NOMO-1 treated with dmso at 0.1 percent for 144 hours (cell line): ENCODE measurements at regions not wholly inside any gene's neighbourhood (a gene's known extent, or its start where the extent isn't known, plus 50 kb on each side); places are given as distances from the start of the nearest gene placed in this dataset.
"Not testable (repeated sequence)": the region's sequence is repeated elsewhere in the genome, so short reads cannot be mapped to it uniquely, and the experiment has no call there.

Source experiments
- DNase-seq: peaks from one replicate; lab custom pipeline; 2025; ENCODE audit not compliant: unreplicated experiment; lab: John Stamatoyannopoulos, UW

DNA sequence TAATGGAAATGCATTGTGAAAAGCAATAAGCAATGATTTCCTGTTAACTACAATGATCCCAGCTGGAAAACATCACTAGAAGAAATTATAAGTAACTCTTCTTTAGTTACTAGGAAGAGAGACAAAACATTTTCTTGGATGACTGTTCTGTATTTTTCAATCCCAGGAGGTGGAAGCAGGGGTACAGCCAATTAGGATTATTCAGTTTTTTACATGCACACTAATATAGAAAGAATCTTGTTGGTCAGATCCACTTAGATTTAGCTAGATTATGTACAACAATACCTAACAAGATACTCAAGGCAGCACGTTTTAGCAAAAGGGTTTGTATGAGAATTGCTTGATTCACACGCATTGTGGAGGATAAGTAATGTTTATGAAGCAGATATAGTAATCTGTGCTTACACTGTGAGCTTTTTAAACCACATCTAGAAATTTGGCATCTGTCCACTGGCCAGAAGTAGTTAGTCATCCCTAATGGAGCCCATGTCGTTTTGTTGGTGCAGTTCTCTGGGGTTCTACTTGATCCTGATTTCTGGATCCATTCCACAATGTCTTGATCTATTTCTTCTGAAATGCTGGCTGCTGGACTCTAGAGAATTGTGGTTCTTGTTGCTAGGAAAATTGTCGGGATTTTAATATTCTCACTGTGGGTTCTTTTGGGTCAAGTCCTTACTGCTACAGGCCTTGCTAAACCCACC is 199.7 kb downstream of the ADCYAP1 start:
- no peak for DNase-seq

DNA sequence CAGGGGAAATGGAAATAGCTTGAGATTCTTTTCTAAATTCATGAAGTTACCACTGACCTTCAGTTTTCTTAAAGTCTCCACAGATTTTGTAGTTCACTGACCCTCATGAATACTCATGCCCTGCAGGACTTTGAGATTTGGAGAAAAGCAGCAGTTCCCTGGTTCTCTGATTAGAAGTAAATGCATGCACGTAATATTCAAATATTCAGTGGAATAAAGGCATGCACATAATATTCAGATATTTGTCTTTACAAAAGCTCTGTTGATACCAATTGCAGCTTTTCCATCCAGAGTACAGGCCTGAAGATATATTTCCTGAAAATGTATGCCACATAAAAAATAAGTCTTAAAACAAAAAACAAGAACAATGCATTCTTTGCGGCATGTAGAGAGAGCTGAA is 219.8 kb downstream of the ADCYAP1 start:
- no peak for DNase-seq

DNA sequence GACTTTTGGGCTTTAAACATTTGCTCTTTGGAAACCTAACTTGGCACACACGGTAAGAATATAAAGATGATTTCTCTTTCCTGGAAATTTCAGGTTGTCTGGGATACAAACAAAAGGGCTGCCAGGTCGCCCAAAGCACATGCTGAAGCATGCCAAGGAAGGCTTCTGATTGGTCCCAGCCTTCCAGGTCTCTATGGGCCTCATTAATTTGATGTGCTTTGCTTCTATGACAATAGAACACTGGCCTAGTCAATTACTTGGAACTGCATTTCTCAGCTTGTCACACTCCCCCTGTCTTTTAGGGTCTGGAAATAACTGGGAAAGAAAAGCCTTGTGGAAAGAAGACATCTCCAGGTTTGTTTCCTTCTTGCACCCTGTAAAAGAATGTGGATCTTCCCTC is 228.9 kb downstream of the ADCYAP1 start:
- DNase-seq: no peak

DNA sequence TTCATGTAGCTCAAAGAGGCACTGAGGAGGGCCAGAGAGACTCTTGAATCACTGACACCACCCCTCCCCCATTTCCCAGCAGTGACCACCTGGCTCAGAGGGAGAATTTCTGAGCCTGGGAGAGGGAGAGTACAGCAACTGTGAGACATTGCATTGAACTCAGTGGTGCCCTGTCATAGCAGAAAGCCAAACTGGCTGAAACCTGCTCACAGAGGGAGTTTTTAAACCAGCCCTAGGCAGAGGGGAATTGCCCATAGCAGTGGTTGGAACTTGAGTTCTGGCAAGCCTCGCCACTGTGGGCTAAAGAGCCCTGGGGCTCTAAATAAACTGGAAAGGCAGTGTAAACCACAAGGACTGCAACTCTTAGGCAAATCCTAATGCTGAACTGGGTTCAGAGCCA is 243.1 kb downstream of the ADCYAP1 start:
- no peak for DNase-seq

DNA sequence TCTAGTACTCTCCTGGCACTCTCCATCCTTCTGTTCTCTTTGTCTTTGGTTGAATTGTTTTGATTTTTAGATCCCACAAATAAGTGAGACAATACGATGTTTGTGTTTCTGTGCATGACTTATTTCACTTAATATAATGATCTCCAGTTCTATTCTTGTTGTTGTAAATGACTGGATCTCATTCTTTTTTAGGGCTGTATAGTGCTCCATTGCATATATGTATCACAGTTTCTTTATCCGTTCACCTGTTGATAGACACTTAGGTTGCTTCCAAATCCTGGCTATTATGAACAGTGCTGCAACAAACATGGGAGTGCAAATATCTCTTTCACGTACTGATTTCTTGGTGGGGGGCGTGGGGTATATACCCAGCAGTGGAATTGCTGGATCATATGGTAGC is 245.0 kb downstream of the ADCYAP1 start:
- no peak for DNase-seq

DNA sequence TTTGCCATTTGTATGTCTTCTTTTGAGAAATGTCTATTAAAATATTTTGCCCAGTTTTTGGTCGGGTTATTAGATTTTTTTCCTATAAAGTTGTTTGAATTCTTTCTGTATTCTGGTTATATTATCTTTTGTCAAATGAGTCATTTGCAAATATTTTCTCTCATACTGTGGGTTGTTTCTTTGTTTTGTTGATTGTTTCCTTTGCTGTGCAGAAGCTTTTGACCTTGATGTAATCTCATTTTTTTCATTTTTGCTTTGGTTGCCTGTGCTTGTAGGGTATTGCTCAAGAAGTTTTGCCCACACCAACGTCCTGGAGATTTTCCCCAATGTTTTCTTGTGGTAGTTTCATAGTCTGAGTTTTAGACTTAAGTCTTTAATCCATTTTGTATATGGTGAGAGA is 245.7 kb downstream of the ADCYAP1 start:
- no peak for DNase-seq

DNA sequence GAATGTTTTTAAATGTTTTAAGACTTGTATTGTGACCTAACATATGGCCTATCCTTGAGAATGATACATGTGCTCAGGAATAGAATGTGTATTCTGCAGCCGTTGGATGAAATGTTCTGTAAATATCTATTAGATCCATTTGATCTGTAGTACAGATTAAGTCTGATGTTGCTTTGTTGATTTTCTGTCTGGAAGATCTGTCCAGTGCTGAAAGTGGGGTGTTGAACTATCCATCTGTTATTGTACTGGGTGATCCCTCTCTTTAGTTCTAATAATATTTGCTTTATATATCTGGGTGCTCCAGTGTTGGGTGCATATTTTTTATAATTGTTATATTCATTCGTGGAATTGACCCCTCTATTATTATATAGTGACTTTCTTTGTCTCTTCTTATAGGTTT is 248.3 kb downstream of the ADCYAP1 start:
- DNase-seq: not testable (repeated sequence)

DNA sequence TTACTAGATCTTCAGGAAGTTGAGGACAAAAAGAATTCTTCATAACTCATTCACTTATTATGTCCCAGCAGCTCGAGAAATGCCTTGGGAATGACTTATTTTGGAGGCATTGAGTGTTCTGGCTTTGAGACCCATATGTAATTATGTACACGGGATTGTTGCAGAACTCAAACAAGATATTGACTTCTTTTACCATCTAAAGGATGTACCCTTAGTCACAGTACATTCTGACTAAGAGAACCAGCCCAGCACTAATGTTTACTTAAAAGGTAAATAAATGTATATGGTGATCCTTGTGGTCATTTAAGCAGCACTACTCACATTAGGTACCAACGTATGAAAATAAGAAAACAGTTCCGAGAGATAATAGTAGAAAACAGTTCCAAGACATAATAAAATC is 268.9 kb downstream of the ADCYAP1 start:
- DNase-seq: no peak

DNA sequence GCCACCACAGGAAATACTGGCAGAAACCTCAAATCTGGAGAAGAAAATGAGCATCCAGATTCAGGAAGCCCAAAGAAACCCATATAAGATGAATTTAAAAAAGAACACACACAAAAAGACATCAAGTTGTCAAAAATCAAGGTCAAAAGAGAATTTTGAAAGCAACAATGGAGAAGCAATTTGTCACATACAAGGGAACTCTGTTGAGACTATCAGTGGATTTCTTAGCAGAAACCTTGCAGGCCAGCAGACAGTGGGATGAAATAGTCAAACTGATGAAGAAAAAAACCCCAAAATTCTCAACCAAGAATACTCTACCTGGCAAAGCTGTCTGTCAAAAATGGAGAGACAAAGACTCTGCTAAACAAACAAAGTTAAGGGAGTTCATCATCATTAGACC is 272.6 kb downstream of the ADCYAP1 start:
- no peak for DNase-seq

DNA sequence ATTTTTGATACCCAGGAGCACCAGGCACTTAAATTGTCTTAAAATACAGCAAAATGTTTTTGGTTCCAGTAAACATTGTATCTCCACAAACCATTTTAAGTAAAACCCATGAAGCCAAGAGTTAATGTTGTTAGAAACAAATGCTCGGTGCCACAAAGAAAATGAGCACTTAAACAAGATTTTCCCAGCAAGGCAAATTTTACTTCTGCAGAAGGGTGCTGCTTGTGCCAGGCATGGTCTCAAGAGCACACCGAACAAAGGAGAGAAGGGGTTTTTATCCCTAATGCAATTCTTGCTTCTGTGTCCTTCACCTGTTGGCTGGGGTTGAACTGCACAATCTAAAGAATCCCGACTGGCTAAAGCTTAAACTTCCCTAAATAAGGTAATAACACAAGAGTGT is 286.7 kb downstream of the ADCYAP1 start:
- no peak for DNase-seq

DNA sequence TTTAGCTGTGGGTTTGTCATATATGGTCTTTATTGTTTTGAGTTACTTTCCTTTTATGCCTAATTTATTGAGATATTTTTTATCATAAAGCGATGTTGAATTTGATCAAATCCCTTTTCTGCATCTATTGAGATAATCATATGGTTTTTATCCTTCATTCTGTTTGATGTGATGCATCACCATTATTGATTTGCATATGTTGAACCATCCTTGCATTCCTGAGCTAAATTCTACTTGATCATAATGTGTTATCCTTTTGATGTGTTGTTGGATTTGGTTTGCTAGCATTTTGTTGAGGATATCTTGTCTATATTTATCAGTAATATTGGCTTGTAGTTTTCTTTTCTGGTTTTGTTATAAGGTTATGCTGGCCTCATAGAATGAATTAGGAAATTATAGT is 308.5 kb downstream of the ADCYAP1 start:
- no peak for DNase-seq

DNA sequence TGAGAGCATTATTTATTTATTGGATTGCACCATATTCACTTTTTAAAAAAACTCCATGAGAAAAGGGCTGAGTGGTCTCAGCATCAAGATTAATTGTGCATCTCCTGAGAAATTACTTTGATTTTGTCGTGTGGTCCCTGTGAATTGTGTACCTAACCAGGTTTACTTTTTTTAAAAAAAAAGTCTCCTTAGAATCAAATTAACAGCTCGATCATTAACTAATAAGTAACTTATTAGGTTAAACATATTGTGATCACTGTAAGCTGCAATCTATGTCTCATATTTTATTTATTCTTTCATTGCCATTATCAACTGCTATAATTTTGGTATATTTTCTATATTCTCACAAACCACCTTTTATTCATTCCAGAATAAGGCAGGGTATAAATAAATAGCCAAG is 318.2 kb downstream of the ADCYAP1 start:
- no peak for DNase-seq

DNA sequence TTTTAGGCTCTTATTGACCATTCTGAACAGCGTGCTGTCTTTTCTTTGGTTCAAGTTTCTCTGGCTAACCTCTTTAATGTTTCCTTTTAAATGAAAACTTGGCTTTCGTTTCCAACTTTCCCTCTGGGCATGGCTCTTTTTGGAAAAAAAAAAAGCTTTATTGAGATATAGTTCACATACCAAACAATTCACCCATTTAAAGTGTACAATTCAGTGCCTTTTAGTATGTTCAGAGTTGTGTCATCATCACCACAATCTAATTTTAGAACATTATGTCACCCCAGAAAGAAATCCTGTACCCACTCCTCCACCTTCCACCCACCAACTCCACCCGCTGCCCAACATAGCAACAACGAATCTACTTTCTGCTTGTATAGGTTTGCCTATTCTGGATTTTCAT is 322.4 kb downstream of the ADCYAP1 start:
- DNase-seq: no peak

DNA sequence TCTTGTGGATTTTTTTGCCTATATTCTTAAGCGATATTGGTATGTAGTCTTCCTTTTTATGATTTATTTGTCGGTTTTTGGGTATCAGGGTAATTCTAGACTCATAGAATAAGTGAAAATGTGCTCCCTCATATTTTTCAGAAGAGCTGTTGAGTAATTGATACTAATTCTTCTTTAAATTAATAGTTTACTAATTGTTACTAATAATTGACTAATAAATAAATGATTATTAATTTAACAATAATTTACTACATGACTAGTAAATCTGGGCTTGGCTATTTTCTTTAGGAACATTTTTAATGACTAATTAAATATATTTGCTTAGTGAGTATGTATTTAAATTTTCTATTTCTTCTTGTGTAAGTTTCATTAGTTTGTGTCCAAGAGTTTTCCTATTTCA is 325.0 kb downstream of the ADCYAP1 start:
- DNase-seq: no peak

DNA sequence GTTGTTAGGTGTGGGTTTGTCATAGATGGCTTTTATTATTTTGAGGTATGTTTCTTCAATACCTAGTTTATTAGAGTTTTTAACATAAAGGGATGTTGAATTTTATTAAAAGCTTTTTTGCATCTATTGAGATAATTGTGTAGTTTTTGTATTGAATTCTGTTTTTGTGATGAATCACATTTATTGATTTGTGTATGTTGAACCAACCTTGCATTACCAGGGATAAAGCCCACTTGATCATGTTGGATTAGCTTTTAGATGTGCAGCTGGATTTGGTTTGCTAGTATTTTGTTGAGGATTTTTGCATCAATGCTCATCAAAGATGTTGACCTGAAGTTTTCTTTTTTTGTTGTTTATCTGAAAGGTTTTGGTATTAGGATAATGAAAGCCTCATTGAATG is 328.2 kb downstream of the ADCYAP1 start:
- DNase-seq: no peak

DNA sequence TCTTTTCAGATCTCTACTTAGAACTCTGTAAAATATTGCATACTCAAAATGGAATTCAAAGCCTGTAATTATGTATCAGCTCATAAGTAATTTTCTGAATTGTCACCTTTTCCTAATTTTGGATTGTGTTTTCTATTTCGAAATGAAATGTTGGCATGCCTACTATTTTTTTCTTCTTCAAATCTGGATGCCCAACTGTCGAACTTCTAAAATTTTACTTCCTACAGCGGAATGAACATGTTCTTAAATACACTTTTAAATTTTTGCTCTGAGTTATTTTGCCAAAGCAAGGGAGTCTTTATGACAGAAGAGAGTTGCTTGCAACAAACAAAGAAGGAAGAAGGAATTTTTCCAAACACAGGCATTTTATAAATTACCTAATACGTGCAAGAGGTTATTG is 336.0 kb downstream of the ADCYAP1 start:
- DNase-seq: no peak

DNA sequence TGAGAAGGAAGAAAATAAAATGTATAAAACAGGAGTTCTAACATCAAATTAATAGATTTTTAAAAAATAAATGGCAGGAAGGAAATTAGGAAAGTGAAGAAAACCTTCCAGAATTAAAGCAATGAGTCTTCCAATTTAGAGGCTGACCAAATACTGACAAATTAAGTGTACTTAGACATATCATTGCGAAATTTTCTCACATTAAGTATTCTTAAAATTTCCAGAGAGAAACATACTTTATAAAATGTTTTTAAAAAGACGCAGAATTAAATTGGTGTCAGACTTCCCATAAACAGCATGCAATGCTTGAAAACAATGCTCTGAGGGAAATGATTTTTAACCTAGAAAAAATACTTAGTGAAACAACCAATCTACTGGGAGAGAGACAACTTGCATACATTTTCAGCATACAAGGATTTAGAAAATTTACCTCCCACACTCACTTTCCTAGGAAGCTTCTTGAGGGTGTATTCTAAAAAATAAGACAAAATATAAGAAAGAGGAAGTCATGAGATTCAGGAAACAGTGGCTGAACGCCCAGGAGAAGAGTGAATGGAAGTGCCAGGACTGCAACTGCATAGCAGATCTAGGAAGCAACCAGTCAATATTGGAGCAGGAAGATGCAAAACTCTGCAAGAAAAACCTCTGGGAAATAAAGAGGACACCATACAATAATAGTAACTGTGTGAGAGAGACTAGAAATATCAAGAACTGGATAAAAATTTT is 339.9 kb downstream of the ADCYAP1 start:
- DNase-seq: no peak

DNA sequence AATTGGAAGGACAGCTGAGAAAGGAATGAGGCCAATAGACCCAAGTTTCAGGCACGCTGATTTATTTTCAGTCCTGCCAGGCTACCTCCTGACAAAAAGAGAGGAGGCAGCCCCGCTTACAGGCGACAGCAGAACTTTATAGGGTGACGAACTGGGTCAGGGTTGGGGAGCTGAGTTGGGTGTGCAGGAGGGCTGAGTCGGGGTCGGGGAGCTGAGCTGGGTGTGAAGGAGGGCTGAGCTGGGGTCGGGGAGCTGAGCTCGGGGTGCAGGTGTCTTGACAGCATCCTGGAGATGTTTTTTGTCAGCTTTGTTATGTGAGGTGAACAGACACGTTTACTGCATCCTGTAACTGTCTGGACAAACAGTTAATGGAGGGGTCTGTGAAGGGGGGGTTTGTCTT is 342.2 kb downstream of the ADCYAP1 start:
- DNase-seq: no peak

DNA sequence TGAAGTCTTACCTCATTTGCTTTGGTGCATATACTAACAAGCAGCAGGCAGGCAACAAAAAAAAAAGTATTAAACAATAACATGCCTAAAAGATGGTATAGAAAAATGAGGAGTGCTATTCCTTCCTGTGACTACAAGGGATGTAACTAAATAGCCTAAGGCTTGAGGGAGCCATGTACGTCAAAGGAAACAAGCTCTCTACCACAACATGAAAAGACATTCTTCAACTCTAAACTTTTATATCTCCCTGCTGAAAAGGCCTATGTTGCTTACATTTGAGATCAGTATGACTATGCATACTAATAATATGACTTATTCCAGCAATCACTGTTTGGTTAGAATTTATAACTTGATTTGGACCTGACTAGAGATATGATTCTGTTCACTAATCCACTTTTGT is 347.9 kb downstream of the ADCYAP1 start:
- DNase-seq: no peak

DNA sequence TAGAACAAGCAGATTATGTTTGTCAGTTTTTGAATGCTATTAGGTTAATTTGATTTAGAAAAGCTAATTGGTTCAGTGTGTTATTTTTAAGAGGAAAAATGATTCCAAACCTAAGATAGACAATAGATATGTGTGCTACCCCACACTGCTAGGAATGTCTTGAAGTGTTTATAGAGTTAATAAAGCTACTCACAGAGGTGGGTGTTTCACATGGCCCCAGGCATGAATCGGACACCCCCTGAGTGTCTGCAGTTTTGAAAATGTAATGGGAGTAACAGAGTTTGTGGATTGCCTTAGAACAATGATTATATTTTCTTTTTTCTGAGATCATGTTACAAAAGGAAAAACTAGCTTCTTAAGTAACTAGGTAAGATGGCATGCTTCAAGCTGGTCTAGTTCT is 348.3 kb downstream of the ADCYAP1 start:
- no peak for DNase-seq

DNA sequence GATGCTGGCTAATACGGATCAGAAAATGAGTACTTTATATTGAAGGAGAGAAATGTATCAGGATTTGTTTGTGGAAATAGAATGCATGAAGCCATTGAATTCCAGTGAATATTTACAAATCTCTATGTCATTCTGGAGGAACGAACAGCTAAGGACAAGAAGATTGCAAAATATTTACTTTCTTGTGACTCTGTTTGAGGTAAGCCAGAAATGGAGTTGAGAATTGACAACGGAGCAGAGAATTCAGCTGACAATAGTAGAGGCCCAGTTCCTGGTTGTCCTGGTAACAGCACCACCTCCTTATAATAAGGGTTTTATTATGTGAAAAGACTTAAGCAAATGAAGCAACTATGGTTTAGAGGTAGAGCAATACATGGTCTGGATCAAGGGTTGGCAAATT is 349.2 kb downstream of the ADCYAP1 start:
- no peak for DNase-seq

DNA sequence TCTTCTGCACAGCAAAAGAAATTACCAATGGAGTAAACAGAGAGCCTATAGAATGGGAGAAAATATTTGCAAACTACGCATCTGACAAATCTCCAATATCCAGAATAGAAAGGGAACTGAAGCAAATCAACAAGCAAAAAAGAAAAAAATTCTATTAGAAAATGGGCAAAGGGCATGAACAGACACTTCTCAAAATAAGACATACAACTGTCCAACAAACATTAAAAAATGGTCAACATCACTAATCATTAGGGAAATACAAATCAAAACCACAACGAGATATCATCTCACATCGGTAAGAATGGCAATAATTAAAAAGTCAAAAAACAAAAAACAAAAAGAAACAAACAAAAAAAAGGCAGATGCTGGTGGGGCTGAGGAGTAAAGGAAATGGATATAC is 356.4 kb downstream of the ADCYAP1 start:
- DNase-seq: no peak

DNA sequence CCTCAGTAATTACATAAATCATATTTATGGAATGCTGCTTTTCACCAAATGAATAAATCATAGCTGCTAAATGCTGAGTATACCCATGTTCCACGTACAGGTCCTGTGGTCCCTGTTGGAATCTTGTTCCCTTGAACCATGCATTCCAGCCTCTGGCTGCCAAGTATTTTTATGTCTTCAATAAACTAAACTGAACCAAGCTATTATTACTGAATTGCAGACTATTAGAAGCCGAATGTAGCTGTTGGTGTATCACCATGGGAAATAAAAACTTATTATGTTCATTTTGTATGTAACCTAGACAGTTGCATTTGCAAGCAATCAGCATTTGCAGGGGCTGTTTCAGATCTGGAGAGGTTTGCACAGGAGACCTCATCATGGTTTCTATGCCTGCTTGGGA is 362.4 kb downstream of the ADCYAP1 start:
- DNase-seq: no peak
